ENCODE measurements at regions not wholly inside any gene's neighbourhood (a gene's known extent, or its start where the extent isn't known, plus 50 kb on each side); places are given as distances from the start of the nearest gene placed in this dataset.

DNA sequence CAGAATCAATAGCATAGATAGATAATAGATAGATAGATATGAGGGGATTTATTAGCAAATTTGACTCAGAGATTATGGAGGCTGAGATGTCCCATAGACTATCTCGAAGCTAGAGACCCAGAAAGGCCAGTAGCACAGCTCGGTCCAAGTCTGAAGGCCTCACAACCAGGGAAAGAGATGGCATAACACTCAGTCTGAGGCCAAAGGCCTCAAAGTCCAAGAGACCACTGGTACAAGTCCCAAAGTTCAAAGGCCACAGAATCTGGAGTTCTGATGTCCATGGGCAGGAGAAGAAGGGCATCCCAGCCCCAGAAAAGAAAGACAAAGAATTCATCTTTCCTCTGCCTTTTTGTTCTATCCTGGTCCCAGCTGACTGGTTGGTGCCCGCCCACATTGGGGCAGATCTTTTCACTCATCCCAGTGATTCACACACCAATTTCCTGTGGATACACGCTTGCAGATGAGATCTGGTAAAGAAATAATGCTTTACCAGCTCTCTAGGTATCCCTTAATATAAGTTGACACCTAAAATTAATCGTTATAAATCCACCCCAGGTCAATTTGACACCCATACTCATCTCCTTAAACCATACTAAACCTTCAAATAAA is 127.8 kb upstream of the FBN2 start:
- no peak overlapping the region for H3K4me3 ChIP-seq (ENCODE audit: low read depth, low read length)
- no peak for DNase-seq (ENCODE audit: low read depth)
- TF ChIP-seq, protein P1, sequence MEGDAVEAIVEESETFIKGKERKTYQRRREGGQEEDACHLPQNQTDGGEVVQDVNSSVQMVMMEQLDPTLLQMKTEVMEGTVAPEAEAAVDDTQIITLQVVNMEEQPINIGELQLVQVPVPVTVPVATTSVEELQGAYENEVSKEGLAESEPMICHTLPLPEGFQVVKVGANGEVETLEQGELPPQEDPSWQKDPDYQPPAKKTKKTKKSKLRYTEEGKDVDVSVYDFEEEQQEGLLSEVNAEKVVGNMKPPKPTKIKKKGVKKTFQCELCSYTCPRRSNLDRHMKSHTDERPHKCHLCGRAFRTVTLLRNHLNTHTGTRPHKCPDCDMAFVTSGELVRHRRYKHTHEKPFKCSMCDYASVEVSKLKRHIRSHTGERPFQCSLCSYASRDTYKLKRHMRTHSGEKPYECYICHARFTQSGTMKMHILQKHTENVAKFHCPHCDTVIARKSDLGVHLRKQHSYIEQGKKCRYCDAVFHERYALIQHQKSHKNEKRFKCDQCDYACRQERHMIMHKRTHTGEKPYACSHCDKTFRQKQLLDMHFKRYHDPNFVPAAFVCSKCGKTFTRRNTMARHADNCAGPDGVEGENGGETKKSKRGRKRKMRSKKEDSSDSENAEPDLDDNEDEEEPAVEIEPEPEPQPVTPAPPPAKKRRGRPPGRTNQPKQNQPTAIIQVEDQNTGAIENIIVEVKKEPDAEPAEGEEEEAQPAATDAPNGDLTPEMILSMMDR (IDR thresholded peaks at IDR 0.05; ENCODE audit: low read depth, low read length): no peak
- TF ChIP-seq MYC (IDR thresholded peaks at IDR 0.05; ENCODE audit: low read depth, low read length): no peak
- TF ChIP-seq, protein P2, sequence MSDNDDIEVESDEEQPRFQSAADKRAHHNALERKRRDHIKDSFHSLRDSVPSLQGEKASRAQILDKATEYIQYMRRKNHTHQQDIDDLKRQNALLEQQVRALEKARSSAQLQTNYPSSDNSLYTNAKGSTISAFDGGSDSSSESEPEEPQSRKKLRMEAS (IDR thresholded peaks at IDR 0.05; ENCODE audit: low read depth, low read length): no peak
- TF ChIP-seq POLR2A (IDR thresholded peaks at IDR 0.05; ENCODE audit: extremely low read depth, insufficient read length): no peak

DNA sequence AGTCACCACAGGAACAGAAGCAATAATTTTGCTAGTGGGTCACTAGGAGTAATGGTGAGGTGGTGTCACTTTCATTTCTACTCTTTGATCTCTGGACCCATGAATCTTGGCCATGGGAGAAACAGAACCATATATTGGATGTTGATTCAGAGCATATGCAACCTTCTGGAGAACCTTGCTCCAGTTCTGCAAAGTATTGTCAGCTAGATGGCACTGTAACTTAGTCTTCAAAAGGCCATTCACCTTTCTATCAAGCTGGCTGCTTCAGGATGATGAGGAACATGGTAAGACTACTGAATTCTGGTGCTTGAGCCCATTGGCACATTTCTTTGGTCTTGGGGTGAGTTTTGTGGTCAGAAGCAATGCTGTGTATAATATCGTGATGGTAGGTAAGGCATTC is 129.1 kb upstream of the FBN2 start:
- no peak for TF ChIP-seq MYC (IDR thresholded peaks at IDR 0.05; ENCODE audit: low read depth, low read length)
- TF ChIP-seq POLR2A (IDR thresholded peaks at IDR 0.05; ENCODE audit: extremely low read depth, insufficient read length): no peak
- TF ChIP-seq, protein P2 (IDR thresholded peaks at IDR 0.05; ENCODE audit: low read depth, low read length): no peak
- TF ChIP-seq, protein P1 (IDR thresholded peaks at IDR 0.05; ENCODE audit: low read depth, low read length): no peak
- DNase-seq (ENCODE audit: low read depth): peak; percentile 11
- no peak overlapping the region for H3K4me3 ChIP-seq (ENCODE audit: low read depth, low read length)

DNA sequence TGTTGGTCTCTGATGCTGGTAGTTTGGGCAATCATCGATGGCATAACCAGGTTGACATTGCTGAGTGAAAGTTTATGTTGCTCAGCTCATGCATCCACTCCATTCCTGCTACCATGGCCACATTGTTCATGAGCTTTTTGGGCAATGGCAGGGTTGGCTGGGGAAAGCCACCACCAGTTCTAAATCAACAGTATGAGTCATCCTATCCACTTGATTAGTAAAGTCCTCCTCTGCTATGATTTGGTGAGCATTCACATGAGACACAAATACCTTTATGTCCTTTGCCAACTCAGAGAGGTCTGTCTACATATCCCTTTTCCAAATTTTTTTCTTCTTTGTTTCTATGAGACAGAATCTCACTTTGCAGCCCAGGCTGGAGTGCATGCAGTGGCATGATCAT is 129.7 kb upstream of the FBN2 start:
- no peak overlapping the region for H3K4me3 ChIP-seq (ENCODE audit: low read depth, low read length)
- DNase-seq (ENCODE audit: low read depth): no peak
- TF ChIP-seq, protein P1 (IDR thresholded peaks at IDR 0.05; ENCODE audit: low read depth, low read length): no peak
- TF ChIP-seq, protein P2 (IDR thresholded peaks at IDR 0.05; ENCODE audit: low read depth, low read length): no peak
- TF ChIP-seq MYC (IDR thresholded peaks at IDR 0.05; ENCODE audit: low read depth, low read length) (no peak), POLR2A (IDR thresholded peaks at IDR 0.05; ENCODE audit: extremely low read depth, insufficient read length) (no peak)

DNA sequence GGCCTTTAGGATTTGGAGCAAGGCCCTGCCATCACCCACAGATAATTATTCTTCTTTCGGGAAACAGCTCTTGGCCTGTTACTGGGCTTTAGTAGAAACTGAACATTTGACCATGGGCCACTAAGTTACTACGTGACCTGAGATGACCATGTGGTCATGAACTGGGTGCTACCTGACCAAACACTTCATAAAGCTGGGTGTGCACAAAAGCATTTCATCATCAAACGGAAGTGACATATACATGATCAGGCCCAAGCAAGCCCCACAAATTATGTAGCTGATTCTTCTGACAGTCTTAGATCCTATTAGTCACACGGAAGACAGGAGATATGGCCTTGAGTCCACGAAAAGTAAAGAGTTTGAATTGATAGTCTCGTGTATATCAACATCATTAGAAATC is 130.9 kb upstream of the FBN2 start:
- no peak for DNase-seq (ENCODE audit: low read depth)
- H3K4me3 ChIP-seq (ENCODE audit: low read depth, low read length): no peak overlapping the region
- TF ChIP-seq MYC (IDR thresholded peaks at IDR 0.05; ENCODE audit: low read depth, low read length): no peak
- TF ChIP-seq, protein P2 (IDR thresholded peaks at IDR 0.05; ENCODE audit: low read depth, low read length): no peak
- TF ChIP-seq, protein P1 (IDR thresholded peaks at IDR 0.05; ENCODE audit: low read depth, low read length): no peak
- no peak for TF ChIP-seq POLR2A (IDR thresholded peaks at IDR 0.05; ENCODE audit: extremely low read depth, insufficient read length)

DNA sequence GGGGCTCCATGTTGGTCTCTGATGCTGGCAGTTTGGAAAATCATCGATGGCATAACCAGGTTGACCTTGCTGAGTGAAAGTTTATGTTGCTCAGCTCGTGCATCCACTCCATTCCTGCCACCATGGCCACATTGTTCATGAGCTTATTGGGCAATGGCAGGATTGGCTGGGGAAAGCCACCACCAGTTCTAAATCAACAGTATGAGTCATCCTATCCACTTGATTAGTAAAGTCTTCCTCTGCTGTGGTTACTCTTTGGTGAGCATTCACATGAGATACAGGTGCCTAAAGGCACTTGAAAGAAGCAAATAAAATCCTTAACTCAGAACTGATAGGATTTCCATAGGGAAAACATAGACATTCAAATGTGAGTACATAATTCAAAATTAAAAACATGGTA is 131.8 kb upstream of the FBN2 start:
- peak; percentile 11 for DNase-seq (ENCODE audit: low read depth)

More for the DNA sequence above, 131.8 kb upstream of the FBN2 start:
- TF ChIP-seq, protein P1 (IDR thresholded peaks at IDR 0.05; ENCODE audit: low read depth, low read length): no peak
- no peak for TF ChIP-seq MYC (IDR thresholded peaks at IDR 0.05; ENCODE audit: low read depth, low read length)
- TF ChIP-seq, protein P2 (IDR thresholded peaks at IDR 0.05; ENCODE audit: low read depth, low read length): no peak
- no peak for TF ChIP-seq POLR2A (IDR thresholded peaks at IDR 0.05; ENCODE audit: extremely low read depth, insufficient read length)
- H3K4me3 ChIP-seq (ENCODE audit: low read depth, low read length): no peak overlapping the region
